IMR-90 (cell line): ENCODE measurements at regions not wholly inside any gene's neighbourhood (a gene's known extent, or its start where the extent isn't known, plus 50 kb on each side); places are given as distances from the start of the nearest gene placed in this dataset.

Experiments
- ATAC-seq: fragments of 200-7000 bp; cut with Tn5 transposase; 2 replicates; pipeline ENCODE4 v1.9.1; 2020; ENCODE audit warnings: low read depth, mild to moderate bottlenecking, moderate library complexity
- BruUV-seq: library from RNA; stranded (reverse); fragments of 400-500 nt; replicated peaks from 2 replicates; lab custom pipeline; 2021; lab: Mats Ljungman, UMichigan
- CTCF ChIA-PET: fragments of 300-600 bp; formaldehyde crosslinking; extraction: SDS; loops from one replicate; lab custom pipeline; 2021; ENCODE audit warnings: antibody characterized with exemption; lab: Yijun Ruan, JAX
- POLR2A ChIA-PET: fragments of 300-600 bp; sonication (Branson Sonifier 250); formaldehyde crosslinking; loops from one replicate; lab custom pipeline; 2022; ENCODE audit warnings: antibody characterized with exemption; ENCODE audit not compliant: unreplicated experiment; lab: Charles Lee
- DNase-seq: peaks from one replicate; pipeline ENCODE4 v3.0.0; 2013
- H2AFZ ChIP-seq: replicated peaks from 2 replicates; pipeline ENCODE3; 2013; ENCODE audit warnings: low read length, mild to moderate bottlenecking; ENCODE audit not compliant: poor library complexity
- H2AK5ac ChIP-seq: 2 replicates; pipeline ENCODE4 v1.6.1; 2013; ENCODE audit warnings: low read depth, low read length, inconsistent platforms
- H2AK9ac ChIP-seq: replicated peaks from 2 replicates; pipeline ENCODE3; 2013; ENCODE audit warnings: mild to moderate bottlenecking, low read depth, low read length, moderate library complexity; ENCODE audit not compliant: poor library complexity
- H2BK120ac ChIP-seq: 2 replicates; pipeline ENCODE4 v1.6.1; 2013; ENCODE audit warnings: low read depth, low read length, inconsistent platforms
- H2BK15ac ChIP-seq: 3 replicates; pipeline ENCODE4 v1.6.1; 2013; ENCODE audit warnings: low read depth, low read length, inconsistent platforms
- H2BK20ac ChIP-seq: 2 replicates; pipeline ENCODE4 v1.6.1; 2013; ENCODE audit warnings: low read depth, mild to moderate bottlenecking, inconsistent platforms, low read length, moderate library complexity
- H2BK5ac ChIP-seq: 2 replicates; pipeline ENCODE4 v1.6.1; 2013; ENCODE audit warnings: mild to moderate bottlenecking, low read depth, low read length, inconsistent platforms; ENCODE audit not compliant: poor library complexity, severe bottlenecking
- H3K14ac ChIP-seq: replicated peaks from 2 replicates; pipeline ENCODE4 v1.6.1; 2013; ENCODE audit warnings: low read depth, low read length, inconsistent platforms
- H3K18ac ChIP-seq: 2 replicates; pipeline ENCODE4 v1.6.1; 2013; ENCODE audit warnings: low read depth, low read length, control low read depth
- H3K23ac ChIP-seq: 2 replicates; pipeline ENCODE4 v1.6.1; 2013; ENCODE audit warnings: low read depth, low read length, inconsistent platforms
- H3K27ac ChIP-seq: 2 replicates; pipeline ENCODE4 v1.5.1; 2013; ENCODE audit warnings: mild to moderate bottlenecking, control low read depth, low read length; ENCODE audit not compliant: insufficient read depth
- H3K27me3 ChIP-seq: 2 replicates; pipeline ENCODE4 v1.6.1; 2013; ENCODE audit warnings: low read length; ENCODE audit not compliant: control insufficient read depth, insufficient read depth
- H3K36me3 ChIP-seq: 2 replicates; pipeline ENCODE4 v1.6.1; 2013; ENCODE audit warnings: low read length, mixed read lengths; ENCODE audit not compliant: control insufficient read depth, insufficient read depth
- H3K4ac ChIP-seq: 2 replicates; pipeline ENCODE4 v1.6.1; 2013; ENCODE audit warnings: low read depth, low read length, inconsistent platforms
- H3K4me1 ChIP-seq: 2 replicates; pipeline ENCODE4 v1.6.1; 2013; ENCODE audit warnings: low read length, mixed read lengths; ENCODE audit not compliant: control insufficient read depth, insufficient read depth
- H3K4me2 ChIP-seq: 2 replicates; pipeline ENCODE4 v1.6.1; 2013; ENCODE audit warnings: low read depth, mild to moderate bottlenecking, control low read depth, low read length, moderate library complexity
- H3K4me3 ChIP-seq: 2 replicates; pipeline ENCODE4 v1.5.1; 2013; ENCODE audit warnings: low read depth, mild to moderate bottlenecking, control low read depth, low read length, moderate library complexity; ENCODE audit not compliant: insufficient read depth
- H3K56ac ChIP-seq: 2 replicates; pipeline ENCODE4 v1.6.1; 2013; ENCODE audit warnings: low read length, inconsistent platforms; ENCODE audit not compliant: insufficient read depth; ENCODE audit errors: extremely low read depth
- H3K79me1 ChIP-seq, 2 experiments: 2 replicates each; pipeline ENCODE4 v1.6.1; 2013; ENCODE audit warnings: low read length in 2 of 2, inconsistent platforms in 1 of 2, low read depth in 1 of 2
- H3K9ac ChIP-seq: 2 replicates; pipeline ENCODE4 v1.6.1; 2013; ENCODE audit warnings: low read depth, low read length, control low read depth
- H3K9me1 ChIP-seq: 2 replicates; pipeline ENCODE4 v1.6.1; 2013; ENCODE audit warnings: low read length, inconsistent platforms; ENCODE audit not compliant: insufficient read depth
- H3K9me3 ChIP-seq: 2 replicates; pipeline ENCODE4 v1.6.1; 2013; ENCODE audit warnings: low read length; ENCODE audit not compliant: control insufficient read depth, insufficient read depth
- H4K20me1 ChIP-seq: 2 replicates; pipeline ENCODE4 v1.6.1; 2013; ENCODE audit warnings: low read length, inconsistent platforms; ENCODE audit not compliant: insufficient read depth
- H4K5ac ChIP-seq: 2 replicates; pipeline ENCODE4 v1.6.1; 2013; ENCODE audit warnings: mild to moderate bottlenecking, low read depth, low read length, control low read depth
- H4K8ac ChIP-seq, 2 experiments: 2 replicates each; pipeline ENCODE4 v1.6.1; 2013; ENCODE audit warnings: low read depth in 2 of 2, low read length in 2 of 2, control low read depth in 1 of 2, inconsistent platforms in 1 of 2
- H4K91ac ChIP-seq: 2 replicates; pipeline ENCODE4 v1.6.1; 2013; ENCODE audit warnings: low read depth, low read length, inconsistent platforms; ENCODE audit not compliant: insufficient read depth
- CHD1 ChIP-seq: IDR thresholded peaks from 2 replicates; pipeline ENCODE4 v1.6.1; 2012; ENCODE audit warnings: low read depth, low read length, improper control_type of control experiment
- CTCF ChIP-seq: conservative IDR thresholded peaks from 2 replicates; pipeline ENCODE4 v1.5.1; 2012; ENCODE audit warnings: mild to moderate bottlenecking, low read depth, low read length, improper control_type of control experiment
- ELK1 ChIP-seq: fragments of 150-350 bp; IDR thresholded peaks from 2 replicates; pipeline ENCODE4 v1.6.1; 2016; ENCODE audit warnings: low read depth, mild to moderate bottlenecking, low read length, moderate library complexity, borderline replicate concordance
- RAD21 ChIP-seq: IDR thresholded peaks from 2 replicates; pipeline ENCODE4 v1.6.1; 2012; ENCODE audit warnings: low read length, improper control_type of control experiment
- WGBS, 2 experiments: methylation state at CpG; one replicate each; pipeline versions ENCODE4 v1.1.5 to v1.1.7; 2013; ENCODE audit warnings: missing lambda C conversion rate in 2 of 2; ENCODE audit not compliant: insufficient read length in 1 of 2; ENCODE audit errors: extremely low coverage in 2 of 2; 5-methylcytosine and 5-hydroxymethylcytosine counted together
- dilution Hi-C: fragments of 300-500 bp; cut with HindIII; formaldehyde crosslinking; loops from one replicate; pipeline ENCODE4 v1.14.3; 2018; ENCODE audit warnings: low sequenced_read_pairs; ENCODE audit not compliant: unreplicated experiment
- in situ Hi-C: fragments of 300-500 bp; cut with MboI; formaldehyde crosslinking; loops from 3 replicates; pipeline ENCODE4 v1.14.3; 2019; ENCODE audit warnings: low sequenced_read_pairs, inconsistent platforms, mixed read lengths
- intact Hi-C: fragments of 100-400 bp; cut with micrococcal nuclease; formaldehyde crosslinking; loops from 2 replicates; pipeline ENCODE4 v1.10.0; 2022

GRCh38 chr13:72293206-72293605, 426.2 kb upstream of the DACH1 start:
- Histone ChIP-seq H2BK20ac (no peak overlapping the region), H3K9me3 (peaks cover 4% of the 10 kb centered on the region; the same call in 1 of the 2 replicates), H3K18ac (no peak overlapping the region), H2BK15ac (no peak overlapping the region), H3K23ac (no peak overlapping the region), H2AK5ac (no peak overlapping the region), H3K36me3 (no peaks in the 10 kb centered on the region), H3K4ac (no peak overlapping the region), H3K27ac (no peak overlapping the region), H2AFZ (no peak overlapping the region), H2AK9ac (no peak overlapping the region), H4K91ac (no peak overlapping the region), H4K8ac (no peak overlapping the region), H4K5ac (no peak overlapping the region), H3K4me2 (no peak overlapping the region), H4K20me1 (no peaks in the 10 kb centered on the region), H3K4me1 (no peaks in the 10 kb centered on the region), H3K56ac (no peak overlapping the region), H3K4me3 (no peak overlapping the region), H3K9ac (no peak overlapping the region), H3K27me3 (no peaks in the 10 kb centered on the region), H2BK5ac (no peak overlapping the region), H3K79me1 (no peaks in the 10 kb centered on the region), H3K14ac (no peak overlapping the region), H2BK120ac (no peak overlapping the region), H3K9me1 (no peaks in the 10 kb centered on the region)
- in situ Hi-C loops (no loop called here), intact Hi-C loops (no loop called here), dilution Hi-C loops (no loop called here)
- ATAC-seq: no peak
- WGBS, 2 experiments: no CpG with 5 or more reads among the region's 1 CpG
- CTCF ChIA-PET: no interaction called here
- DNase-seq: no peak
- TF ChIP-seq RAD21 (no peak), CHD1 (no peak), CTCF (no peak), ELK1 (no peak)
- no TSS peak for BruUV-seq
- POLR2A ChIA-PET: no interaction called here
